Sigmoid colon (tissue), 6 donors: ENCODE measurements at regions not wholly inside any gene's neighbourhood (a gene's known extent, or its start where the extent isn't known, plus 50 kb on each side); places are given as distances from the start of the nearest gene placed in this dataset.

Experiments used
- DNase-seq: peaks from one replicate; pipeline ENCODE4 v3.0.0-alpha.2; 2019
- H3K27ac ChIP-seq, 4 donors: fragments of 200-600 bp; sonication (generic); one replicate each; pipeline ENCODE4 v1.5.1; 2016 to 2019; ENCODE audit warnings: mild to moderate bottlenecking in 1 of 4
- H3K27me3 ChIP-seq, 3 donors: fragments of 200-600 bp; sonication (generic); one replicate each; pipeline ENCODE4 v1.5.1; 2019; ENCODE audit warnings: mild to moderate bottlenecking in 1 of 3
- H3K36me3 ChIP-seq, 4 donors: fragments of 200-600 bp; sonication (generic); one replicate each; pipeline ENCODE4 v1.5.1; 2016 to 2019
- H3K4me1 ChIP-seq, 4 donors: fragments of 200-600 bp; sonication (generic); one replicate each; pipeline ENCODE4 v1.5.1; 2017 to 2019
- H3K4me3 ChIP-seq, 4 donors: fragments of 200-600 bp; sonication (generic); one replicate each; pipeline ENCODE4 v1.5.1; 2017 to 2019; ENCODE audit warnings: mild to moderate bottlenecking in 2 of 4, moderate library complexity in 1 of 4
- H3K9me3 ChIP-seq, 4 donors: fragments of 200-600 bp in 3 of 4; sonication (generic) in 3 of 4; one replicate each; pipeline versions ENCODE4 v1.5.1 to v1.6.1; 2013 to 2019
- EP300 ChIP-seq, 4 donors: sonication (generic); formaldehyde crosslinking; IDR thresholded peaks; one replicate each; pipeline ENCODE4 v1.6.1; 2017; ENCODE audit warnings: antibody characterized with exemption in 4 of 4
- POLR2A ChIP-seq, 2 donors: fragments of 450-650 bp; IDR thresholded peaks; one replicate each; pipeline ENCODE4 v1.6.1; 2016; ENCODE audit warnings: antibody characterized with exemption in 2 of 2, mild to moderate bottlenecking in 2 of 2, moderate library complexity in 2 of 2
- POLR2AphosphoS5 ChIP-seq, 4 donors: sonication (generic); formaldehyde crosslinking; IDR thresholded peaks; one replicate each; pipeline ENCODE4 v1.6.1; 2017; ENCODE audit warnings: antibody characterized with exemption in 4 of 4
- WGBS, 2 donors: extraction: QIAGEN DNeasy Blood & Tissue Kit; methylation state at CpG; one replicate each; pipeline ENCODE4 v1.1.7; 2013; 5-methylcytosine and 5-hydroxymethylcytosine counted together
- intact Hi-C: fragments of 100-400 bp; cut with DNase I; formaldehyde crosslinking; loops from one replicate; pipeline ENCODE4 v1.15.1; 2023
- TF ChIP-seq, protein P1 (sequence below), 4 experiments: fragments of 450-650 bp in 3 of 4; fragments of 200-600 bp in 1 of 4; IDR thresholded peaks; one replicate each; pipeline ENCODE4 v1.5.1; 2016 to 2019; ENCODE audit warnings: antibody characterized with exemption in 4 of 4, mild to moderate bottlenecking in 3 of 4, moderate library complexity in 2 of 4
- donor health status: healthy with polysubstance abuse.
- donor health status: healthy.

DNA sequence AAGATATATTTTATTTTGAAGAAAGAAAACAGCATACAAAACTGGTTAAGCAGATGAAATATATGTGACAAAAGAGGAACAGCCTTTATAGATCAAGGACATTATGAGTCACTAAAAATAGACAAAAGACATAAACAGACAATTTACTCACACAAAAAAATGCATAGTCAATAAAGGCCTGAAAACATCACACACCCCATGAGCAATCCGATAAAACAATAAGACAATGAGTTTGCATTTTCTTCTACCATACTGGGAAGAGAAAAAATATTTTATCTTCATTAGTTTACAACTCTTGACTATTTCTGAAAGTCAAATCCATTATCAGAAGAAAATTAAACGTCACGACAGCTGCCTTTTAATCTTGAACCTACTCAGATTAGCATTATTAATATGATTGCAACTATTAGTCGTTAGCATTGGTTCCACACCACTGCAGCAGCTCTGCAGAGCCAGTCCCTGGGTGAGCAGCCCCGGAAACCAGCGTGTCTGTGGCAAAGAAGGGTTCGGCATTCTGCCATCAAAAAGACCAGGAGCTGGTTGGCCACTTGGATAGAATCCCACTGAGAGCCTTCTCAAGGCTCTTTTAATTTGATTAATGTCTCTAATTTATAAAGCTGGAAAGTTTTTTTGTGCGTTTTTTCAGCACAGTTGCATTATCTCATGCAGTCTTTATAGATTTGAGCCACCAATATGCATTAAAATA is 305.4 kb upstream of the SHH start:
- Histone ChIP-seq H3K4me1 (no peaks in the 10 kb centered on the region), H3K27me3 (no peaks in the 10 kb centered on the region), H3K27ac (no peak overlapping the region), H3K9me3 (no peaks in the 10 kb centered on the region), H3K36me3 (no peaks in the 10 kb centered on the region), H3K4me3 (no peak overlapping the region)
- DNase-seq: no peak
- intact Hi-C loops: no loop called here
- 86 to 88% methylated on average over 8 of the region's 8 CpGs for WGBS, 2 donors
- TF ChIP-seq POLR2A (IDR thresholded peaks at IDR 0.05) (no peak), POLR2AphosphoS5 (IDR thresholded peaks at IDR 0.05) (no peak), EP300 (IDR thresholded peaks at IDR 0.05) (no peak)
- TF ChIP-seq, protein P1, sequence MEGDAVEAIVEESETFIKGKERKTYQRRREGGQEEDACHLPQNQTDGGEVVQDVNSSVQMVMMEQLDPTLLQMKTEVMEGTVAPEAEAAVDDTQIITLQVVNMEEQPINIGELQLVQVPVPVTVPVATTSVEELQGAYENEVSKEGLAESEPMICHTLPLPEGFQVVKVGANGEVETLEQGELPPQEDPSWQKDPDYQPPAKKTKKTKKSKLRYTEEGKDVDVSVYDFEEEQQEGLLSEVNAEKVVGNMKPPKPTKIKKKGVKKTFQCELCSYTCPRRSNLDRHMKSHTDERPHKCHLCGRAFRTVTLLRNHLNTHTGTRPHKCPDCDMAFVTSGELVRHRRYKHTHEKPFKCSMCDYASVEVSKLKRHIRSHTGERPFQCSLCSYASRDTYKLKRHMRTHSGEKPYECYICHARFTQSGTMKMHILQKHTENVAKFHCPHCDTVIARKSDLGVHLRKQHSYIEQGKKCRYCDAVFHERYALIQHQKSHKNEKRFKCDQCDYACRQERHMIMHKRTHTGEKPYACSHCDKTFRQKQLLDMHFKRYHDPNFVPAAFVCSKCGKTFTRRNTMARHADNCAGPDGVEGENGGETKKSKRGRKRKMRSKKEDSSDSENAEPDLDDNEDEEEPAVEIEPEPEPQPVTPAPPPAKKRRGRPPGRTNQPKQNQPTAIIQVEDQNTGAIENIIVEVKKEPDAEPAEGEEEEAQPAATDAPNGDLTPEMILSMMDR (IDR thresholded peaks at IDR 0.05): no peak

- Histone ChIP-seq H3K36me3 (no peaks in the 10 kb centered on the region), H3K9me3 (no peaks in the 10 kb centered on the region), H3K27ac (no peak overlapping the region), H3K4me1 (no peaks in the 10 kb centered on the region), H3K4me3 (no peak overlapping the region), H3K27me3 (no peaks in the 10 kb centered on the region)
- no peak for TF ChIP-seq POLR2A (IDR thresholded peaks at IDR 0.05)
- TF ChIP-seq, protein P1 (IDR thresholded peaks at IDR 0.05): no peak
- no peak for TF ChIP-seq EP300 (IDR thresholded peaks at IDR 0.05)
- no peak for TF ChIP-seq POLR2AphosphoS5 (IDR thresholded peaks at IDR 0.05)
- intact Hi-C loops: no loop called here
- no peak for DNase-seq
- 89 to 94% methylated on average over 12 of the region's 12 CpGs for WGBS, 2 donors
These were observed 304.4 kb upstream of the SHH start for GRCh38 chr7:156116514-156117215.

GRCh38 chr7:156115582-156115981 is 303.3 kb upstream of the SHH start:
- H3K4me1 ChIP-seq: no peaks in the 10 kb centered on the region
- no peaks in the 10 kb centered on the region for H3K27me3 ChIP-seq
- no peak for DNase-seq
- no peaks in the 10 kb centered on the region for H3K36me3 ChIP-seq
- no peak overlapping the region for H3K4me3 ChIP-seq
- TF ChIP-seq POLR2A (IDR thresholded peaks at IDR 0.05) (no peak), POLR2AphosphoS5 (IDR thresholded peaks at IDR 0.05) (no peak), EP300 (IDR thresholded peaks at IDR 0.05) (no peak)
- TF ChIP-seq, protein P1 (IDR thresholded peaks at IDR 0.05): no peak
- H3K27ac ChIP-seq: no peak overlapping the region
- H3K9me3 ChIP-seq: no peaks in the 10 kb centered on the region
- intact Hi-C loops: no loop called here
- 85 to 92% methylated on average over 9 of the region's 9 CpGs for WGBS, 2 donors

DNA sequence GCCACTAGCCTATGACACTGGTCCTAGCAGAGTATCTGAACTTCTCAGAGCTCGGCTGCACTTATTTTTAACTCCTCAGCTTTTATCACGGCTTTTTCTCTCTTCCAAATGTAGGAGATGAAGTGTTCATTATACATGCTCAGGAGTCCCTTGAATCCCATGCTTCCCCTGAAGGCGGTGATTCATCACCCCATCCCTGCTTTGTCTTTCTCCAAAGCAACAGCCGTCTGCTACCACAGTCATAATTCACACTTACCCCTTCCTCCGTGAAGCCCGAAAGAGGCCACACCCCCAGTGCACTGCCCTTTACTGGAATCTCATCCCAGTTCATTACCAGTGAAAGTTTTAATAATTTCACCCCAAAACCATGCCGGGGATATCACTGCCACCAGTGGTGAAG is 301.5 kb upstream of the SHH start:
- no peak for TF ChIP-seq POLR2AphosphoS5 (IDR thresholded peaks at IDR 0.05)
- TF ChIP-seq POLR2A (IDR thresholded peaks at IDR 0.05): no peak
- no peak for TF ChIP-seq EP300 (IDR thresholded peaks at IDR 0.05)
- TF ChIP-seq, protein P1 (IDR thresholded peaks at IDR 0.05): no peak

More for the DNA sequence above, 301.5 kb upstream of the SHH start:
- H3K4me1 ChIP-seq: no peaks in the 10 kb centered on the region
- 72 to 81% methylated on average over 7 of the region's 7 CpGs for WGBS, 2 donors
- no peak overlapping the region for H3K4me3 ChIP-seq
- no peaks in the 10 kb centered on the region for H3K36me3 ChIP-seq
- intact Hi-C loops: no loop called here
- no peaks in the 10 kb centered on the region for H3K27me3 ChIP-seq
- H3K27ac ChIP-seq: no peak overlapping the region
- no peak for DNase-seq
- H3K9me3 ChIP-seq: no peaks in the 10 kb centered on the region
